HL-60/S4 (cell line): ENCODE measurements at regions not wholly inside any gene's neighbourhood (a gene's known extent, or its start where the extent isn't known, plus 50 kb on each side); places are given as distances from the start of the nearest gene placed in this dataset.

Source experiments
- in situ Hi-C: fragments of 300-500 bp; cut with MboI; formaldehyde crosslinking; loops from 2 replicates; pipeline ENCODE4 v1.14.3; 2022; ENCODE audit warnings: low sequenced_read_pairs

DNA sequence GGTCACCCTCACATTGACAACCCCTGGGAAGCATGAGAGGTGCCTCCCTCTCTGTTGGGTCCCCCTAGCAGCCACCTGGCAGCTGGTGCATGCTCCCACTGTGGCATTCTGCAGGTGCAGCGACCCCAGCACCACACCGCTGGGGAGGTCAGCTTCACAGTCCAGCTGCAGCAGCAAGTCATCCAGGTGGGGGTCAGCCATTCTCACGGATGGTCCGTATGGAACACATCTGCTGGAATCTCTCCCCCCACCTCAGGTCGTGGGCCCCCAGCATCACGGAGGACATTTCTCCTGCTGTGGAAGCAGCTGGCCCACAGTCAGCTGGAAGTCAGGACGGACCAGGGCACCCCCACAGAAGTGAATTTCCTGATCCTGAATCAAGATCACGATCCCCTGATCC is 201.3 kb downstream of the COG6 start:
- in situ Hi-C loops, result no loop called here

DNA sequence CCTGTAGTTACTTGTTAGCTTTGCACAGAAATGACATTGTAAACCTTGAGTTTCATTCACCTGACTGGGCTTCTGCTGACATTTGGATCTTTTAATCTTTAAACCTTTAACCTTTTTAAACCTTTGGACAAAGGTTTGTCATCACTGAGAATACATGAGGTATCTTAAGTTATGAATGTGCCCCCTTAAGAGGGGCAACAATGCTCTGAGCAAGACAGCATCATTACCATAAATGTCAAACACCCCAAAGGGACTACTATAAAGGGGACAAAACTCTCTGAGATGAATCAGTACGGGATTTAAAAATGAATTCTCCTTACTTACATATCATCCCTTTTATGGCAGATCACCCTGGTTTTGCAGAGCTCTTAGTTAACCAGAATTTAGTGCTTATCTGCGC is 203.3 kb downstream of the COG6 start:
- in situ Hi-C loops, result no loop called here

GRCh38 chr13:39859898-39860297 is 204.4 kb downstream of the COG6 start:
- in situ Hi-C loops, result no loop called here

DNA sequence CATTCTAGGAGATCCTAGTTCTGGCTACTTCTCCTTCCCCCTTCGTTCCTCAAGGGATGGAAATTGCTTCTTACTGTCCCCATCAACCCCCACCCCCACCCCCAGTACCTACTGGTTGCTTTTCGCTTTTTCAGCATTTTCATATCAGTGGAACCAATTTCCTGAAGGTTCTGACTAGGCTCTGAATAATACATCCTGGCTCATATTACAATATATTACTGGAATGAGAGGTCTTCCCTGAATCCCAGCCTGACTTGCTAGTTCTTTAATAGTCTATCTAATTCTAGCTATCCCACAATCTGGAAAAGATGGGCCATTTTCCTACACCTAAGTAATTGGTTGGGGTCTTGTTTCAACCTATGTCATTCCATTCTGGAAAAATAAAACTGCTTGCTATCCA is 207.4 kb downstream of the COG6 start:
- in situ Hi-C loops, result no loop called here

GRCh38 chr13:39864221-39864620 is 208.8 kb downstream of the COG6 start:
- in situ Hi-C loops, result no loop called here

DNA sequence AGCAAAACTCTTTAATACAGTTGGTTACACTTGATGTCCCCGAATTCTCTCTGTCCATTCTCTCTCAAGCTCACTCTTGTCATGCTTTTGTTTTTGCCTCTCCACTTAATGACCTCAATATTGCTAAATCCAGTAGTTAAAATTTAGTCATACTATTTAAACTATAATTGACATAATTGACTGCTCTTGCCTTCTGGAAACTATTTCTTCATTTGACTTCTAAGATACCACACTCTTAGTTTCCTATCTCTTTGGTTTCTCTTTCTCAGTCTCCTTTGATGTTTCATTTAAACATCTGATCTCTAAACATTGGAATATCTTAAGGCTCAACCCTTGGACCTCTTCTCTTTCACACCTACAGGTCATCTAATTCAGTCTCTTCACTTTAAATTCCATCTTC is 211.3 kb downstream of the COG6 start:
- in situ Hi-C loops, result no loop called here

DNA sequence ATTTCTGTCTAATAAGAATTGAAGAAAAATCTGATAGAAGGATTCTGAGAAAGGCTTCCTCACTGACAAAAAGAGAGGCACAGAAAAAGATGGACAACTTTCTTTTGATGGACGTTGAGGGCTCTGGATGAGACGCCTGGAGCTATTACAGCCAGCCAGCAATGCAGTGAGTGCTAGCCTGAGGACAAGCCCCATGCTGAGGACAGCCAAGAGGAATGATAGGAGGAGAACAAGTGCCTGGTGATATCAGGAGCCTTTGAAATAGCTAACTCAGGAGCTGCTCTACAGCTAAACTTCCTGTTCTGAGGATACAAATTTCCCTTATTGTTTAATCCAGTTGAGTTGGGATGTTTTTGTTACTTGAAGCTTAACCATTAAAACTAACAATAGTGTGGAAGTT is 212.3 kb downstream of the COG6 start:
- in situ Hi-C loops, result no loop called here

DNA sequence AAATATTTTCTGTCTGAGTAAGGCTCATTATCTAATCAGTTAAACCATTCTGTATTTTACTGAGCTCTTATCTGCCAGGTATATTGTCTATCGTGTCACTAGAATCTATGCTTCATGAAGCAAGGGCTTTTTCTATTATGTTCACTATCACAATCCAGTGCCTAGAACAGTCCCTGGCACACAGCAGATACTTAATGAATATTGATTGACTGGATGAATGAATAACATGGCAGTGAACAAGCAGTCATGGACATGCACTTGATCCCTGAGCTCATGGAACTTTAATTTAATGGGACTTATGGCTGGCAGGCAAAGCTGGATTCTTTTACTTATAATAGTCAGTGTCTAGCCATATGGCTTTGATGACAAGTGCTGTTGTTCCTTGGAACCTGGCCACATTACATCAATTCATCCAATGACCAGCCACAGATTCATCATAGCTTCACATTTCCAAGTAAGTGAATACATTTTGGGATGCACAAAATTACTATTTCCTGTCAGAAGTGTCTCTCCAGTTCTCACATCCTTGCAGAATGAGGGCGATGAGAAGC is 214.8 kb downstream of the COG6 start:
- in situ Hi-C loops, result no loop called here

DNA sequence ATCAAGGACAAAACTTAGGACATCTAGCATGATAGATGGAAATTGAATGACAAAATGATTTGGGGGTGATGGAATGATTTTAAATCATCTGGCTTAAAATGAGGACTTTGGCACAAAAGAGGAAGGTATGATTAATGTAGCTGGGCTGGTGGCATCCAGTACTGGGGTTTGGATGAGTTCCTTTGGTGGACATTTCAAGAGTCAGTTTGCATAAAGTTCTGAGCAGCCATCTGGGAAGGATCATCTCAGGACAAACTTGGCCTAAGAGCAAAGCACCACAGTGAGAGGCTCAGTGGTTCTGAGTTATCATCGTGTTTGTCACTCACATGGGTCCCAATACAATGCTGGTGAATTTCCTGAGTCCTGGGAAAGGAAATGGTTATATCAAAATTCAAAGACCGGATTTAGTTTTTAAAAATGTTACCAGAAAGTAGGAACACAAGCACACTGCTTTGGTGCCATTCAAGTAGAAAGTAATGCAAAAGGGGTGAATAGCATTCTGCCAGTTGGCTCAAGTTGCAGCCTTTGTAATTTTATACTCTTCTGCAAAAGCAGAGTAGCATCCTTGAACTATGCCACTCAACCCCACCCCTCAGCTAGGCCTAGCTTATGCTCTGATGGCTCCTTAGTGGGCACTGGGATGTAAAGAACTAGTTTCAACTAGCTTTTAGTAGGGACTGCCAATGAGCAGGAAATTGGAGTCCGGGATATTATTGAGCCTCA is 219.0 kb downstream of the COG6 start:
- in situ Hi-C loops, result no loop called here

DNA sequence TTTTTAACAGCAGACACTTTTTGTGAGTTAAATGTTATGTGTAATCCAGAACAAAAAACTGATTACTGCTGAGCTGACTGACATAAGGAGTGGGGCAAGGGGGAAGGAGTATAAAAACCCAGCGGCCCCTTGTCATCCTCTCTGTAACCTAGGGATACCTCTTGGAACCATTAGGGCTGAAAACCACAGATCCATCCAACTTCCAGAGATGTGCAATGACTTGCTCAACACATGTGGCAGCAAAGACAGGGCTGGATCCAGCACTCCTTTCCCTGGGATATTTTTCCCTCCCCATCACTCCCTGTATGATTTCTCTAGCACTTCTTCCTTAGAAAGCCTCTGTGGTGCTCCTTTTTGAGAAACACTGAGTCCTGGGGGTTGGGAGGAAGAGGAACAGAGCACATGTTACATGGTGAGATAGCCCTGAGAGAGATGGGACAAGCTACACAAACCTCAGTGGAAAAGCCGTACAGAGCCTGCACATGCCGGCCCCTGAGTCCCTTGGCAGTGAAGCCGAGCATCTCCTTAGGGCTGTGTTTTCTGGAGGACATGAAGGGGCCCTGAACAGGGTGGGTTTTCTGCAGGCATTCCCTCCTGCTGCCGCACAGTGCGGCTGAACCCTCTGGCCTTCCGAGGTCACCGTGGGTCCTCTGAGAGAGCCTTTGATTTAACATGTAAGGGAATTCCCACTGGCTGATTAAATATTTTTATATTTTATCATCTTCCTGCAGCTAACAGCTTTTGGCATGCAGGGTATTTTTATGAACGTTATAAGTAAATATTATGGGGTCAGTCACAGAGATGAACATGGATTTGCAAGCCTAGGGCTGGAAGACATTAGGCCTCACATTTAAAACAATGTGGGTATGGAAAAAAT is 219.9 kb downstream of the COG6 start:
- in situ Hi-C loops, result no loop called here

- in situ Hi-C loops, result no loop called here
Observed at GRCh38 chr13:39876258-39876657, 220.8 kb downstream of the COG6 start.

DNA sequence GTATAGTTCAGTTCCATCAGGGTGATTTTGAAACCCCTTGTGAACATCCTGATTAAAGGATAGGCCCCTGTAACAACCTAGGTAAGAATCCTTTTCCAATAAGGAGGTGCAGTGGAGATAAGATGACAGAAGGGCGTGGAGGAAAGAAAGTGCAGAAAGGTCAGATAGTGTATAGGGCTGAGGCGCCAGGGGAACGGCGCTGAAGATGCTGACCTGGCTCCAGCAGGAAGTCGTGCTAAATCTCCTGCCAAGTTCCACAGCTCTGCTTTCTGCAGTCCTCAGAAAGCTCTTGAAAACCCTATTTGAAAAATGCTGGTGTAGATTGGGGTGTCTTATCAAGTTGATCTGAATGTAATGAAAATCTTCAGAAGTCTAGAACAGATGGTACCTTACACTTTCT is 221.7 kb downstream of the COG6 start:
- in situ Hi-C loops, result no loop called here

DNA sequence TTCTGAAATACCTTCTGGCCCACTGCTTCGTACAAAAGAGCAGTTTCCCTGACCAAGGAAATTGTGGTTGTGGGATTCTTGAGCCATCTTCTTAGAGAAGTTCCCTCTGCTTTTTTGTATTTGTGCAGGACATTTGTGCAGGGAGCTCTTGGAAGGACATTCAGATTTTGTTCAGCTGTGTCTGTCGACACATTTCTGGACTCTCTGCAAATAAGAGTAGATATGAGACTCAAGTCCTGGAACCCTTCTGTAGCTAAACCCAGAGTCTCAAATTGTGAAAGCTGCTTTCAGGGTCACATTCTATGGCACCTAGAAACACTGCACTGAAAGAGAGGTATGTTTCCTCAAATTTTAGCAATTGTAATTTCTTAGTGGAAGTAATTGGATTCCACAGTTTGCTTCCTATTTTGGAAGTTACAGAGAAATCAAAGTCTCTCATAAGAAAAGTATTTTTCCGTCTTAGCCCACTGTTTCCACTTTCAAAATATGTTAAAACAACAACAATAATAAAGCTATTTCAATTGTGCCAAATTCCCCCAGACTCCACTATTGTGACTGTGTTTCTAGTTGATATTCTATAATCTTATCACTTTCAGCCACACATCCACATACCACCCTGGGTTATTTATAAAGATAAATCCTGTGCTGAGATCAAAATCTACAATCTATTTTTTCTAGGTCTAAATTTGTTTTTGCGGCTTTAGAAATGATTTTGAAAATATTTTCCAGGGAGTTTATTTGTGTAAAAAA is 224.0 kb downstream of the COG6 start:
- in situ Hi-C loops, result no loop called here

- in situ Hi-C loops, result no loop called here
Observed at GRCh38 chr13:39881383-39881782, 225.9 kb downstream of the COG6 start.

- in situ Hi-C loops, result no loop called here
Observed at GRCh38 chr13:39881887-39882286, 226.4 kb downstream of the COG6 start.

DNA sequence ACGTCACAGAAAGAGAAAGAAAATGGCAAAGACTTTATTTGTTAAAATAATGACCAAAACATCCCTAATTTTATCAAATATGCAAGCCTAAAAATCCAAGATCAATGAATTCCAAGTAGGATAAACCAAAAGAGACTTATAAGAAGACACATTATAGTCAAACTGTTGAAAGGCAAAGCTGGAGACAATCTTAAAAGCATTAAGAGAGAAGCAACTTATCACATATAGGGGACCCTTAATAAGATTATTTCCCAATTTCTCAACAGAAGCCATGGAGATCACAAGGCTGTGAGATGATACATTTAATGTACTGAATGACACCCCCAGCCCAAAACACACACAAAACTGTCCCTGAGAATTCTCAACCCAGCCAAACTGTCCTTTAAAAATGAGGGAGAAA is 228.7 kb downstream of the COG6 start:
- in situ Hi-C loops, result no loop called here

DNA sequence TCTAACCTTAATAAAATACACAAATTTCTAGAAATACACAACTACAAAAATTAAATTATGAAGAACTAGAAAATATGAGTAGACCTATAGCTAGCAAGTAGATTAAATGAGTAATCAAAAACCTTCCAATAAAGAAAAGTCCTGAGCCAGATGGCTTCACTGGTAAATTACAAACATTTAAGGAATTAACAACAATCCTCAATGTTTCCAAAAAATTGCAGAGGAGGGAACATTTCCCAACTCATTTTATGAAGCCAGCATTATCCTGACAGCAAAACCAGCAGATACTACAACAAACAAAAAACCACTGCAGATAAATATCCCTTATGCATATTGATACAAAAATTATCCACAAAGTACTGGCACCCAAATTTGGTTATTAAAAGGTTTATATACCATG is 230.9 kb downstream of the COG6 start:
- in situ Hi-C loops, result no loop called here

GRCh38 chr13:39887387-39887786 is 231.9 kb downstream of the COG6 start:
- in situ Hi-C loops, result no loop called here

- in situ Hi-C loops, result no loop called here
Observed at GRCh38 chr13:39888865-39889810, 233.7 kb downstream of the COG6 start.

GRCh38 chr13:39890537-39890936 is 235.1 kb downstream of the COG6 start:
- in situ Hi-C loops, result no loop called here
